A673 (cell line): ENCODE measurements at regions not wholly inside any gene's neighbourhood (a gene's known extent, or its start where the extent isn't known, plus 50 kb on each side); places are given as distances from the start of the nearest gene placed in this dataset.

ENCODE experiments used
- EZH2 ChIP-seq: fragments of 200-600 bp; sonication (generic); IDR thresholded peaks from 2 replicates; pipeline ENCODE4 v1.6.1; 2017; ENCODE audit warnings: borderline replicate concordance, low read depth, mild to moderate bottlenecking, mixed read lengths, antibody characterized with exemption, low read length; ENCODE audit not compliant: poor library complexity, severe bottlenecking
- TF ChIP-seq, protein P1 (sequence below): fragments of 300-800, 200-600 bp; sonication (generic); conservative IDR thresholded peaks from 2 replicates; pipeline ENCODE4 v1.5.1; 2017; ENCODE audit warnings: low read depth, mild to moderate bottlenecking, antibody characterized with exemption, low read length, moderate library complexity, mixed read lengths

DNA sequence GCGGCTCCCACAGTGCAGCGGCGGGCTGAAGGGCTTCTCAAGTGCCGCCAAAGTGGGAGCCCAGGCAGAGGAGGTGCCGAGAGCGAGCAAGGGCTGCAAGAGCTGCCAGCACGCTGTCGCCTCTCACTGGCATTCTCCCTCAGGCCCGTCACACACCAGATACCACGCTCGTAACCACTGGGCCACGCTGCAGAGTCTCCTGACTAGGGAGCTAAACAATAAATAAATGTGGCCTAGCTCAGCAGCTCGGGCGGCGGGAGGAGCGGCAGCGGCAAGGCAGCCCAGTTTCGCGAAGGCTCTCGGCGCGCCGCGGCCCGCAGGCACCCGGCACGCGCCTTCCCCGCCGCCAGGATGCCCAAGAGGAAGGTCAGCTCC lies 55.9 kb upstream of the FAM174B start:
- TF ChIP-seq, protein P1, sequence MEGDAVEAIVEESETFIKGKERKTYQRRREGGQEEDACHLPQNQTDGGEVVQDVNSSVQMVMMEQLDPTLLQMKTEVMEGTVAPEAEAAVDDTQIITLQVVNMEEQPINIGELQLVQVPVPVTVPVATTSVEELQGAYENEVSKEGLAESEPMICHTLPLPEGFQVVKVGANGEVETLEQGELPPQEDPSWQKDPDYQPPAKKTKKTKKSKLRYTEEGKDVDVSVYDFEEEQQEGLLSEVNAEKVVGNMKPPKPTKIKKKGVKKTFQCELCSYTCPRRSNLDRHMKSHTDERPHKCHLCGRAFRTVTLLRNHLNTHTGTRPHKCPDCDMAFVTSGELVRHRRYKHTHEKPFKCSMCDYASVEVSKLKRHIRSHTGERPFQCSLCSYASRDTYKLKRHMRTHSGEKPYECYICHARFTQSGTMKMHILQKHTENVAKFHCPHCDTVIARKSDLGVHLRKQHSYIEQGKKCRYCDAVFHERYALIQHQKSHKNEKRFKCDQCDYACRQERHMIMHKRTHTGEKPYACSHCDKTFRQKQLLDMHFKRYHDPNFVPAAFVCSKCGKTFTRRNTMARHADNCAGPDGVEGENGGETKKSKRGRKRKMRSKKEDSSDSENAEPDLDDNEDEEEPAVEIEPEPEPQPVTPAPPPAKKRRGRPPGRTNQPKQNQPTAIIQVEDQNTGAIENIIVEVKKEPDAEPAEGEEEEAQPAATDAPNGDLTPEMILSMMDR: no peak
- no peak for TF ChIP-seq EZH2
